ENCODE measurements at regions not wholly inside any gene's neighbourhood (a gene's known extent, or its start where the extent isn't known, plus 50 kb on each side); places are given as distances from the start of the nearest gene placed in this dataset.

DNA sequence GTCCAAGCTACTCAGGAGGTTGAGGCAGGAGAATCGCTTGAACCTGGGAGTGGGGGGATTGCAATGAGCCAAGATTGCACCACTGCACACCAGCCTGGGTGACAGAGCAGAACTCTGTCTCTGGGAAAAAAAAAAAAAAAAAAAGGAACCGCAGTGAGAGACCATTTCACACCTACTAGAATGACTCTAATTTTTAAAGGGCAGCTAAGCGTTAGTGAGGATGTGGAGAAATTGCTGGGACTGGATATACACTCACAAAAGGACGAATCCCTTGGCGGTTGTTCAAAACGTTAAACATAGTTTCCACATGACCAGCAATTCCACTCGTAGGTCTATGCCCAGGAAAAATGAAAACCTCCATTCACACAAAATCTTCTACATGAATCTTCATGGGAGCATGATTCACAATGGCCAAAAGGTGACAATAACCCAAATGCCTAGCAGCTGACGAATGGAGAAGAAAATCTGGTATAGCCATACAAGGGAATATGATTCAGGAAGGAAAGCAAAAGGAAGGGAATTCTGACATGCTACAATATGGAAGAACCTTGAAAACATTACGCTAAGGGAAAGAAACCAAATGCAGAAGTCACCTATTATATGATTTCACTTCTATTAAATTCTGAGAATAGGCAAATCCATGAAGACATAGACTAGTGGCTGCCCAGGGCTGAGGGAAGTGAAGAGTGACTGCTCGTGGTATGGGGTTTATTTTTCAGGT, 127.0 kb downstream of the CHSY1 start:
- no peak for DNase-seq (ENCODE audit: low spot score)

DNA sequence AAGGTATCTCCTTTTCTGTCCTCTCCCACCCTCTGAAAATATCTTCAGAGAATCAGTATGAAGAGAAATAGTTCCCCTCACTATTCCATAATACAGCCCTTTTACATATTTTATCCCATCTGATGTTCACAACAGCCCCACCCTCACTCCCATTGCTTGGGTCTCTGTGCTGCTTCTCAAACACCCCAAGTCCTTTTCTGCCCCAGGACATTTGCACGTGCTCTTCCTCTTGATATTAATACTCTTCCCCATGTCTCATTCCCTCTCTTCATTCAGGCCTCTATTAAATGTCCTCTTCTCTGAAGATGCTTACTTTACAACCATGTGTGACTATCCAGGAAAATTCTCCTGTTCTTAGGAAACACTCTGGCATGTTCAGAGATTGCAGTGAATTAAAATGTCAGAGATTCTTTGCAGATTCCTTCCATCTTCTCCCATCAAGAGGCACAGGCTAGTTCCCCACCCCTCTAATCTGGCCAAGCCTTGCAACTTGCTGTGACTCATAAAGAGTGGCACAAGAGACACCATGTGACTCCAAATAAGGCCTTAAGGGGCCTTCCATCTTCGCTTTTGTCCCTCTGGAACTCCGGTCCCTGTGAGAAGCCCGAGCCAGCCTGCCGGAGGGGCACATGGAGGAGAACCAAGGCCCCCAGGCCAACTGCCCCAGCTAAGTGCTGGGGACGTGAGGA, 128.5 kb downstream of the CHSY1 start:
- DNase-seq (ENCODE audit: low spot score): no peak

DNA sequence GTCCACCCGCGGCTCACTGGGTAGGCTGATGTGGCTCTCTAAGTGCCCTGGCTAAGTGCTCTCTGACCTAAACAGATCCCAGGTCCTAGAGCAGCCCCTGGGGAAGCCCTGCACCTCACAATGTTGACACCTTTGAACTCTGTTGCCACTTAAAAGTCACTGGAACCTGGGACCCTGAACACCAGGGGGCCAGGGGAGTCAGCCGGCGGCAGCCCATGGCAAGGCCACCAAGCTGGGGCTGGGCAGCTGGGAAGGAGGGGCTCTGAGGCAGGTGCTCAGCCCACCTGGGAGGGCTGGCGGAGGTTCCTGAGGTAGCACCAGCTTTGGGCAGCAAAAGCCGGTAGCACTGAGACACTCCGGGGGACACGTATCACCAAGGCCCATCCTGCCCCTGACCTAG, 129.0 kb downstream of the CHSY1 start:
- no peak for DNase-seq (ENCODE audit: low spot score)

- no peak for DNase-seq (ENCODE audit: low spot score)
These were observed 129.6 kb downstream of the CHSY1 start for GRCh38 chr15:101122266-101122665.

- DNase-seq (ENCODE audit: low spot score): peak; percentile 16
These were observed 130.2 kb downstream of the CHSY1 start for GRCh38 chr15:101121511-101122090.

DNA sequence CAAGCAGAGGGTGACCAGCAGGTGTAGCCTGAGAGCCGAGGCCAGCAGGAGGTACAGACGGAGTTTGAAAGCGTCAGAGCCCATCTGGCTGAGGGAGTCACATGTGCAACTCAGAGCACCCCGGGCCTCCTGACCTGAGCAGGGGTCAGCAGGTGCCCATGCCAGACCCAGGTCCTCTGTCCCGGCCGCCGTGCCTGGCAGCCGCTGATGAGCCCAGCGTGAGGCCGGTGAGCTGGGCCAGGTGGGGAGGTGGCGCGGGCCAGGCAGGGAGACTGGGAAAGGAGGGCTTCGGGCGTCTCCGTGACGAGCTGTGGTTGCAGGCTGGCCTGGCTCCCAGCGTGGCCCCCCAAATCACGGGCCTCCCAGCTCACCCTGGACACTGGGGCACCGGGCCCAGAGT, 130.9 kb downstream of the CHSY1 start:
- DNase-seq (ENCODE audit: low spot score): no peak

- DNase-seq (ENCODE audit: low spot score): no peak
These were observed 131.4 kb downstream of the CHSY1 start for GRCh38 chr15:101120473-101120872.
